Activated CD4-positive, alpha-beta T cell treated with anti-CD3 and anti-CD28 coated beads for 4 hours (primary cell): ENCODE measurements at regions not wholly inside any gene's neighbourhood (a gene's known extent, or its start where the extent isn't known, plus 50 kb on each side); places are given as distances from the start of the nearest gene placed in this dataset.

ENCODE experiments used
- DNase-seq, 2 donors: peaks; one replicate each; pipeline ENCODE4 v3.0.0-alpha.2; 2020

GRCh38 chr9:80082213-80082612 lies 510.4 kb downstream of the TLE4 start:
- DNase-seq = no peak

DNA sequence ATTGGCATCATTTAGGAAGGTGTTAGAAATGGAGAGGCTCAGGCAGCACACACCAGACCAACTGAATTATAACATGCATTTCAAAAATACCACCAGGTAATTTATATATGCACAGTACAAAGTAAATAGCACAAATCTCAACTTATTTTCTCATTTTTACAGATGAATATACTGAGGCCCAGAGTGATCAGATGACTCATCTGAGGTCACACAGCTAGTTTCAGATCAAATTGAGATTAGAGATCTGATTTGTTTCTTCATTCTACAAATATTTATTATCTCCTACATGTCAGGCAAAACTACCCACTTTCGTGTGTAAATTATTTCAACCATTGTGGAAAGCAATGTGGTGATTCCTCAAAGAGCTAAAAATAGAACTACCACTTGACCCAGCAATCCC lies 507.1 kb downstream of the TLE4 start:
- no peak for DNase-seq

DNA sequence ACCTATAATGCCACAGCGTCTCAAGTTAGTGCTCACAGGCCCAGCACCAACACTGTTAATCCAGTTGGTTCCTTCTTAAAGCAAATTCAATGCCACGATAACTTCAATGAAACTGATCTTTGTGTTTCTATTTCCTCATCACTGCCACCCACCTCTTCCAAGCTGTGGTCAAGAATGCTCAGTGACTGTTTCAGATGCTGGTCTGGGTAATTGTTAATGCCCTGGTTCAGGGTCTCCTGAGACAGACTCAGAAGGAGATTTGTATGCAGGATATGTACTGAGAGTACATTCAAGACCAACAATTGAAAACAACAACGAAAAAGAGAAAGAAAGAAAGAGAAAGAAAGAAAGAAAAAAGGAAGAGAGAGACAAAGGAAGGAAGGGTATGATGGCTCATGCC lies 505.3 kb downstream of the TLE4 start:
- DNase-seq = no peak

DNA sequence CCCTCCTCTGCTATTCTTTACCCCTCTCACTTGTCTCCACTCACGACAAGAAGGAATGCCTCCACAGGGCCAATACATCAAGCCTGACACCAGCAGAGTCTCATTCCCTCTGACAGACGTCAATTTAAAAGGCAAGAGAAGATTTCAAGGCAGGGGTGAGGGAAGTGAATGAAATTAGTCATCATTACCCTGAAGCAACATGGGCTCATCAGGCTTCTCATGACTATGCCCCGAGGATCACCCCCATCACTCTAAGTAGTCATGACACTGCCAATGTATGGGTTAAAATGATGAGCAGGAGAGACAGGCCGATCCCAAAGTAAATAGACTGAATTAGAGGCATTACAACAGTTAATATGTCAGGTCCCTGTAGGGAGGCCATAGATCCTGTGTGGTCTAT lies 504.4 kb downstream of the TLE4 start:
- no peak for DNase-seq

- no peak for DNase-seq
These were observed 502.7 kb downstream of the TLE4 start for GRCh38 chr9:80074439-80074838.

GRCh38 chr9:80072451-80072850 lies 500.7 kb downstream of the TLE4 start:
- DNase-seq = no peak

GRCh38 chr9:80070071-80070742 lies 498.4 kb downstream of the TLE4 start:
- DNase-seq = no peak

GRCh38 chr9:80066931-80067330 lies 495.2 kb downstream of the TLE4 start:
- no peak for DNase-seq

DNA sequence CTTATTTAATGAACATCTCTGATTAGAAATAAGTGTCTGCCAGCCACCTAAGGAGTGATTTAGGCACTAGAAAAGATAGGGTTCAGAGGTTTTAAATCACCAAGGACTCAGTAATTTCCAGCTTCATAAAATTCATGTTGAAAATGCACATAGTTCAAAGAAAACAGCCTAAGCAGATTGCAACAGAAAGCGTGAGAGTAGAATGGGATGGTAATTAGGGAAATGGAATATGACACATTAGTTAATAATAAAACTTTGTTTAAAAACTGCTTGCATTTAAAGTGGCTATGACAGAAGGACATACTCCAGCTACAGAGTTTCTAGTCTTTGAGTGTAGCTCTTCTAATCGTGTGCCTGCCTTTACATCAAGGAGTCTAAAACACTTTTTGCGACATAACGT lies 490.8 kb downstream of the TLE4 start:
- DNase-seq = no peak

DNA sequence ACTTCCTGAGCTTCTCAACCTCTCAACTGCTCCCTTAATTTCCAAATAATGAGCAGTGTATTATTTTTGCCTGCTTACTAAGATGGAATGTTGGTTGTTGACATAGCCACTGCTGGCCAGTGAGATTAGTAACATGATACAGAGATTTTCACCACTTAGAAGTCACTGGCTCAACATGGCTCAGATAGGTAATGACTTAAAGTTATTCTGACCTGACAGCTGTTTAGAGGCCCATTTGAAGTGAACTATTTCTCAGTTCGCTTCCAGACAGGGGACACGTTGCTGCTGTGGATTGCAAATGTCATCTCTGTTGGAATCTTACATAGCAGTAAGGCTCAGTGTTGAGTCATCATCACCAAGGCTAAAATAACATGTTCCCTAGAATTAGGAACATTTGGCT lies 490.2 kb downstream of the TLE4 start:
- no peak for DNase-seq

DNA sequence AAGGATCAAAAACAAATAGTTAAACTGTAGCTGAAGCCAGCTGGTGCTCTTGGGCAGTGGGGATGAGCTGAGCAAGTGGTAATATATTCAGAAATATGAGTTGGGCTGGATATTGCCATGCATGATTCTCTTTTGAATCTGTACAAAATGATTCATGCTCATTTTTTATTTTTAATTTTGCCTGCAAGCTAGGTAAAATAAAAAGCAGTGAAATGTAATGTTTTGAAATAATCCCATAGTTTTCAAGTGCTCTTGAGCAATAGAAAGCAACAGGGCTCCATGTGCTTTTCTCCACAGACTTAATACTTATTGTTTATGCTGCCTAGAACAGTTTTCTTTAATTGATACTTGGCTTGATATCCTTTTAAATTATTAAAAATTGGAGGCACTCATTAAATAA lies 489.3 kb downstream of the TLE4 start:
- DNase-seq = no peak

GRCh38 chr9:80059979-80060378 lies 488.2 kb downstream of the TLE4 start:
- no peak for DNase-seq

- DNase-seq = no peak
These were observed 487.4 kb downstream of the TLE4 start for GRCh38 chr9:80059191-80059590.

DNA sequence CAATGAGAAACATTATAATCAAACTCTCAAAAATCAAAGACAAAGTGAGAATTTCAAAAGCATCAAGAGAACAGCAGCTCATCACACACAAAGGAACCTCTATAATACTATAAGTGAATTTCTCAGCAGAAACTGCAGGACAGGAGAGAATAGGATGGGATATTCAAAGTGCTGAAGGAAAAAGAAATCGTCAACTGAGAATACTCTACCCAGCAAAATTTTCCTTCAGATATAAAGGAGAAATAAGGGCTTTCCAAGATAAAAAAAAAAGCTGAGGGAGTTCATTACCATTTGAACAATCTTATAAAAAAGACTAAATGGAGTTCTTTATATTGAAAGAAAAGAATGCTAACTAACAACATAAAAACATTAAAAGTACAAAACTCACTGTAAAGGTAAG lies 481.1 kb downstream of the TLE4 start:
- no peak for DNase-seq

DNA sequence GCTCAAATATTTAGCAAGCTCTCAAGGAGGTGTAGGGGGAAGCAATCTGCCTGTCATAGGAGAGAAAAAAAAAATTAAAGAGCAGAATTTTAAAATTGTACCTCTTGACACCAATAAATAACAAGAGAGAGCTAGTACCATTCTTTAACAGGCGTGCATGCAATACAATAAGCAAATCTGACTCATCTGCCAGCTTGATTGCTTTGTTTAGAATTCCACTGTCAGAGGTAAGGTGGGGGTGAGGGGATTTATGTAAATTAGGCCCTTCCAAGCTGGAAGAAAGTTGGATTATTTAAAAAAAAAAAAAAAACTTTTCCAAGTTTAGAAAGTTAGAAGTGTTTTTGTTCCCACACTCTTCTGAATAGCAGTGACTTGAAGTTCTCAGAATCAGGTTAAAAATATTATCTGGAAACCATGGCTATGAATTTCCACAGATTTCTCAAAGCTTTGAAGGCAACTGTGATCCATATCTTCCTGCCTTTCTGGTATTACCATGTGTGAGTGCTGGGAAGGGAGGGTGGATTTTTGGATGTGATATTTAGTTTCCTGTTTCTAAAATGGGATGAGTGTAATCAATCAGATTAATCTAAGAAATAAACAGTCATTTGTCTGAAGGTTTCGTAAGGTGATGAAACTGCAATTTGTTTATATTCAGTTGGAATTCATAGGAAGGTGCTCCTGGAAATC lies 477.5 kb downstream of the TLE4 start:
- DNase-seq = no peak

DNA sequence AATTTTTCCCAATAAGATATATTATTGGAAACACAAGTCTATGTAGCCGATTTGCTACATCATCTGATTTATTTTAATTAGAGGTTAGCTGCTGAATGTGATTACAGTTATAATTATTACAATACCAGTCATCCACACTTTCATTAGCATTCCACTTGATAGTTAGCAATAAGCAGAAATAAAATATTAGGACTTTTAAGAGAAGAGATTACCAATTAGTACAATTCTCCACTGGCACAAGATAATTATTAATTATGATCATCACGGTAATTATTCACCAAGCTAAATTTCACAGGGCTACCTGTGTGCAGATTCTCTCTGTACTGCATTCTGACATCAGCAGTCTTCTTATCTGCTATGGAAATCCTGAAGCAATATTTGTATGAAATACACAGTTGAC lies 474.7 kb downstream of the TLE4 start:
- DNase-seq = no peak

DNA sequence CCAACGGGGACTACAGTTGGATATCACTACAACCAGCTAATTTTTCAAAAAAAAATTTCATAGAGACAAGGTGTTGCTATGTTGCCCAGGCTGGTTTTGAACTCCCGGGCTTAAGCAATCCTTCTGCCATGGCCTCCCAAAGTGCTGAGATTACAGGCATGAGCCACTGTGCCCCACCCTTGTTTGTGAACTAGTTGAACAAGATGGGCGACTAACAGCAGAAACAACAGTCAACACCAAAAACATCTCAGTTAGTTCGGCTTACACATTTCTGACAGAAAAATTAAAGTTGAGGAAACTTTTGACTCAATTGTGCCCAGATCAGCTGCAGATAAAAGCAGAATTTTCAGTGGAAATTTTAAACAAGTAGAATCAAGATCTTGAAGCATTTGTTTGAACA lies 470.1 kb downstream of the TLE4 start:
- no peak for DNase-seq

GRCh38 chr9:80040457-80040856 lies 468.7 kb downstream of the TLE4 start:
- DNase-seq = no peak

DNA sequence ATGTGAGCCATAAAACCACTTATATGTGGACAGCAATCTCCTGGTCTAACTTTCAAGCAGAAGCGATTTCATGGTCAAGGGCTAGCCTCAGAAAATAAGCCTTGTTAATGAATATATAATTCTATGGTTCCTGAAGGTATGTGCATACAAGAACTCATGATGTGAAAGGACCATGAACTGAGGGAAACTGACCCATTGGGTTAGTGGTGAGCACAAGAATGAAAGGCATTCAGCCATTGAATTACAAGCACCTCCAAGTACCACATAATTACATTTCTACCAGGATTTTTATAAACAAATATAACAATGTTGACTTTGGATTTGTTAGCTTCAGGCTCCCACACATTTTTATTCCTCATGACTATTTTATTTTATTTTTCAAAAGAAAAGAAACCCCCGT lies 459.0 kb downstream of the TLE4 start:
- DNase-seq = no peak

- DNase-seq = no peak
These were observed 456.7 kb downstream of the TLE4 start for GRCh38 chr9:80028501-80028900.

GRCh38 chr9:80025796-80026520 lies 454.2 kb downstream of the TLE4 start:
- no peak for DNase-seq

- no peak for DNase-seq
These were observed 453.4 kb downstream of the TLE4 start for GRCh38 chr9:80025131-80025530.

- no peak for DNase-seq
These were observed 448.8 kb downstream of the TLE4 start for GRCh38 chr9:80020530-80020929.

DNA sequence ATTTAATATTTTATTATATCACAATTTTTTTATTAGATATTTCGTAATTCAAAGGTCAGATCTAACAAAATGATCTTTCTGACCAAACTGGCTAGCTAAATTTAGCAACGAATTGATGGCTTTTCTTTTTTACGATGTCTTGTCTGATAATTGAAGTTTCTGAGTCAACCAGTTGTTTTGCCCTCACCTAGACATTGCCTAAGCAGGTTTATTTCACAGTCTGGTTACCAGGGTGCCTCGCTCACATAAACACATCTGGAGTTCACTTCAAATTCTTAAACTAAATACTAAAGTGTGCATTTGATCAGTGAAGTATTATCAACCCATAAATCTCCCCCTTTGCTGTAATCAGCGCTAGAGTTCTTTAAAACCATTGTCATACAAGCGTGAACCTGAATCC lies 448.3 kb downstream of the TLE4 start:
- no peak for DNase-seq
